GM12864 (cell line): ENCODE measurements at regions not wholly inside any gene's neighbourhood (a gene's known extent, or its start where the extent isn't known, plus 50 kb on each side); places are given as distances from the start of the nearest gene placed in this dataset.

Source experiments
- DNase-seq: peaks from one replicate; pipeline ENCODE4 v3.0.0-alpha.2; 2011; ENCODE audit warnings: low read depth
- H3K4me3 ChIP-seq: 2 replicates; pipeline ENCODE4 v1.5.1; 2011; ENCODE audit warnings: mild to moderate bottlenecking, low read depth, low read length, control low read depth
- TF ChIP-seq, protein P1 (sequence below): IDR thresholded peaks from 2 replicates; pipeline ENCODE4 v1.5.1; 2011; ENCODE audit warnings: low read depth, mild to moderate bottlenecking, moderate library complexity, low read length, control low read depth, inconsistent platforms; ENCODE audit errors: missing control alignments

DNA sequence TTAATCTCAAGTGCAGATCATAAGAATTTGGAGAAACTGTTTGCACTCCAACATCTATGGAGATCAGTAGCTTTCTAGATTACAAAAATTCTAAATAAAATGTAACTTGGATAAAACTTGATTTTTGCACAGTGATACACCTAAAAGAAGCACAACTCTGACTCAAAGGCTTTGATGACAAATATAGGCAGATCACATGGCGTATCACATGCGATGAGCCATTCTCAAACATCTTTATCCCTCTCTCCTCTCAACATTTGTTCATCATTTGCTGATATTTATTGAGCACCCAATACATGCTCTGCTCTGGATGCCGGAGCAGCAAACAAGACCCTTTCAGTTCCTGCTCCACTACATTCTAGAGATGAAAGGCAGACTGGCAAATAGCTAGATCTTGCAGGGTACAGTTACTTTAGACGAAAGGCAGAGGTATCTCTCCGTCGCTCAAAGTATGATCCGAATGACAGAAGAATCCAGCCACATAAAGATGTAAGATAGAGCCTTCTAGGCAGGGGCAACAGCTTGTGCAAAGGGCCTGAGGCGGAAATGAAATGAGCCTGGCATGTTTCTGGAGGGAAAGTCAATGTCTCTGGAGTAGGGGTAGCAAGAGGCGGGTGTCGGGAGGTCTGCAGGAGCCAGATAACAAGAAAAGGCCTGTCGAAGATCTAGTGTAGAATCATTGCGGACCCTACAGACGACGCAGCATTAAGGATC lies 145.8 kb upstream of the ERRFI1 start:
- no peak overlapping the region for H3K4me3 ChIP-seq
- DNase-seq = no peak
- TF ChIP-seq, protein P1, sequence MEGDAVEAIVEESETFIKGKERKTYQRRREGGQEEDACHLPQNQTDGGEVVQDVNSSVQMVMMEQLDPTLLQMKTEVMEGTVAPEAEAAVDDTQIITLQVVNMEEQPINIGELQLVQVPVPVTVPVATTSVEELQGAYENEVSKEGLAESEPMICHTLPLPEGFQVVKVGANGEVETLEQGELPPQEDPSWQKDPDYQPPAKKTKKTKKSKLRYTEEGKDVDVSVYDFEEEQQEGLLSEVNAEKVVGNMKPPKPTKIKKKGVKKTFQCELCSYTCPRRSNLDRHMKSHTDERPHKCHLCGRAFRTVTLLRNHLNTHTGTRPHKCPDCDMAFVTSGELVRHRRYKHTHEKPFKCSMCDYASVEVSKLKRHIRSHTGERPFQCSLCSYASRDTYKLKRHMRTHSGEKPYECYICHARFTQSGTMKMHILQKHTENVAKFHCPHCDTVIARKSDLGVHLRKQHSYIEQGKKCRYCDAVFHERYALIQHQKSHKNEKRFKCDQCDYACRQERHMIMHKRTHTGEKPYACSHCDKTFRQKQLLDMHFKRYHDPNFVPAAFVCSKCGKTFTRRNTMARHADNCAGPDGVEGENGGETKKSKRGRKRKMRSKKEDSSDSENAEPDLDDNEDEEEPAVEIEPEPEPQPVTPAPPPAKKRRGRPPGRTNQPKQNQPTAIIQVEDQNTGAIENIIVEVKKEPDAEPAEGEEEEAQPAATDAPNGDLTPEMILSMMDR = no peak

DNA sequence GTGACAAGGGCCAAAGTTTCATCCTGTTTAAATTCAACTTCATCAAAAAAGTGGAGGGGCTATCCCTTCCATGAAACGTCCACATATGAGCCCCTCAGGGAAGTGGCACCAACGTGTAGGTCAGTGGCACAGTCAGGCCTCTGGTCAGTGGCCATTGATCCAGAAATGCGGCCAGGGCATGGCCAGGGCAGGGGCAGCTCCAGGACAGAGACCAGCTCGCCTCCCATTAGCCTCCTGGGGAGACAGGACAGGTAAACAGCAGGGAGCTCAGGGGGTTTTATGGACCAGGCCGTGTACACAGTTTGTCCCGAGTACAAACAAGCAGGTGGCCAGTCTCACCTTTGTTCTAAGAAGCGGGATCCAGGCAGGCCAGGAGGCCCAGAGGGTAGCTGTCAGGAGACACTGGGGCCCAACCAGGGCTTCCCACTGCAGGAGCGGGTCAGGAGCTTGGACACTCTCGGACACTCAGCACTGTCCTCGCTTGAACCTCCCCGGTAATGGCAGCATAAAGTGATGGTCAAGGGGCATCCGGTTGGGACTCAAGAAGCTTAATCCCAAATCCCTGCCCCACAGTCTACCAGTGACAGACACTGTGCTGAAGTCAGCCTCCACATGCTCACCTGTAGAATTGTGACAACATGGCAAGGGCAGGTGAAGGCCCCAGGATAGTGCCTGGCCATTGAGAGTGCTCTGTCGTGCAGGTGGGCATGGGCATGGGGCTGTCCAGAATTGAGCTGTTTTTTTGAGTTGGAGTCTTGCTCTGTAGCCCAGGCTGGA lies 144.1 kb upstream of the ERRFI1 start:
- no peak for DNase-seq
- TF ChIP-seq, protein P1 = no peak
- H3K4me3 ChIP-seq = no peak overlapping the region

DNA sequence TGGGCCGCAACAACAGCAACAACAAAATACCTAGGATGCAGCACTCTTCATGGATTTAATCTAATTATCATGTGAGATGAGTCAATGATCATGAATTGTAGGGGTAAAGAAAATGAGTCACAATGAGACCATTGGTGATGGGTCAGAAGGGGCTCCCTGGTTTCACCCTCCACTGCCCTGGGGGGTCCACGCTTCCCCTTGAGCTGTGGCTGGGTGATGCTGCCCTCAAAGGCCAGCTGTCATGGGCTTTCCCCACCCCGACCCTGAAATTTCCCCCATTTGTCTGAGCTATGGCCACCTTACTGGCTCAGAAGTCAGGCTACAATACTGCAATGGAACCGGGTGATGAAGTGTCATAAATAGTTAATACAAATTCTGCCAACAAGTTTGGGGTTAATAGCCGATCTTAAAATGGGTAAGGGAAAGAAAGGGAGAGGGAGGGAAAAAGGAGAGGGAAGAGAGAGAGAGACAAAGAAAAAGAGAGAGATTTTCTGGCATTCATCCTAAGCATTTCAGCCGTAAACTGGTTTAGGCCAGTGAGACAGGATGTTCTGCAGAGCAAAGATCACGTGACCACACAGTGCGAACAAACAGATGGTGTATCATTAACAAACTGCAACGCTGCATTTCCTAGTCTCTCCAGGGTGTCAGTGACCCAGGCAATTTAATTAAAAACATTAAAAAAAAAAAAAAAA lies 143.4 kb upstream of the ERRFI1 start:
- peak; percentile 64 for DNase-seq
- no peak overlapping the region for H3K4me3 ChIP-seq
- TF ChIP-seq, protein P1 = no peak

DNA sequence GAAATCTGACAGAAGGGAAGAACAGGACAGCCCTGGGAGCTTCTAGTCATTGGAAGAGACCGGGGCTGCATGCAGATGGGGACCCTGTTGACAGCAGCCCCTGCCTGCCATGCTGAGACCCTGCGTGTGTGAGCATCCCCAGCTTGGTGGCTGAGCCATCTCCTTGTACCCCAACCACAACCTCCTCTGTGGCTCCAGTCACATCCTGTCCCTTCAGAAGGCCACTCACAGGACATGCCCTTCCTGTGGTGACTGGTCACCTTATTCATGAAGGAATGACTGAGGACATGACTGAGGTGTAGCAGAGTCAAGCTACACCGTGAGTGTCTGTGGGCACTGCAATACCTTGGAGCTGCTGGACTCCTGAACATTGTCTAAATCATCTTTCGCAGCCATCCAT lies 141.8 kb upstream of the ERRFI1 start:
- no peak for DNase-seq
- TF ChIP-seq, protein P1 = no peak
- H3K4me3 ChIP-seq = no peak overlapping the region

DNA sequence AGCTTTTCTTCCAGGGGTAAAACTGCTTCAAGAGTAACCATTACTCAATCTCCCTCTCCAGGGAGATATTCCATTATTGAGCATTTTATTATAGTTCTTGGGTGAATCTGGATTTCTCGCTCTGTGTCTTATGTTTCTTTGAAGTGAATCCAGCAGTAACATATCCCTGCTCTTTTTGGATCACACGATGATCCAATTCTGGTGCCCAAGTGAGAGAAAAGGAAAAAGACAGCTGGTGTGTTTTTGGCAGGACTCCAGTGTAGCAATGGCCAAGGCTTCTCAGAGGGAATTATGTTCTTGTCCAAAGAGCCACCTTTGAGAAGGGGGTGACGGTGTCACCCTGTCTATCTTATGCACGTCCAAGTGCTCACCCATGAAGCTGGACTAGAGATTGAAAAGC lies 140.3 kb upstream of the ERRFI1 start:
- H3K4me3 ChIP-seq = no peak overlapping the region
- TF ChIP-seq, protein P1 = no peak
- no peak for DNase-seq

- no peak overlapping the region for H3K4me3 ChIP-seq
- TF ChIP-seq, protein P1 = peak; percentile 20
- no peak for DNase-seq
Observed at GRCh38 chr1:8165595-8166360, 139.7 kb upstream of the ERRFI1 start.
